ENCODE measurements at regions not wholly inside any gene's neighbourhood (a gene's known extent, or its start where the extent isn't known, plus 50 kb on each side); places are given as distances from the start of the nearest gene placed in this dataset.

- no peak for TF ChIP-seq CTCF (conservative IDR thresholded peaks at IDR 0.05 in 1 of 2, IDR thresholded peaks at IDR 0.05 in 1 of 2; ENCODE audit: extremely low read depth in 1 of 2, insufficient read depth in 1 of 2, low read depth in 1 of 2, low read length in 2 of 2)
- no peak for TF ChIP-seq EZH2 (IDR thresholded peaks at IDR 0.05; ENCODE audit: borderline replicate concordance, low read length)
Measured at GRCh38 chr5:5619546-5619945, 197.1 kb downstream of the ICE1 start.

Measured in mammary epithelial cell (primary cell).